NCI-H345 treated with DMSO at 0.1 percent for 48 hours (cell line): ENCODE measurements at regions not wholly inside any gene's neighbourhood (a gene's known extent, or its start where the extent isn't known, plus 50 kb on each side); places are given as distances from the start of the nearest gene placed in this dataset.

Source experiments
- DNase-seq: peaks from one replicate; lab custom pipeline; 2025; ENCODE audit not compliant: unreplicated experiment; lab: John Stamatoyannopoulos, UW

- DNase-seq = no peak
Observed at GRCh38 chr15:38046257-38047051, 112.0 kb downstream of the TMCO5A start.

DNA sequence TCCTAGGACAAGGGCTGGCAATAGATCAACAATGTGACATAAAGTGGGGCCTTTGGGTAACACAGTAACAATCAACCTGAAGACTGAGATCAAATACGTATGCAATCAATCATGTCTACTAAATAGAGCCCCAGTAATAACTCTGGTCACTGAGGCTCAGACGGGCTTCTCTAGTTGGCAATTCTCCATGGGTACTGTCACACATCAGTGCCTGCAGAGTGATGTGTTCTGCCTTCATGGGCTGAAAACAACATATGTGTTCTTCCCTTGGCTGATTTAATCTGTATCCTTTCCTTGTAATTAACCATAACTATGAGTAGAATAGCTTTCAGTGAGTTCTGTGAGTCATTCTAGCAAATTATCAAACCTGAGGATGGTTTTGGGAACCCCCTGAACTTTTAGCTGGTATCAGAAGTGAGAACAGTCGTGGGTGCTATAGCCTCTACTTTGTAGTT is 113.6 kb downstream of the TMCO5A start:
- no peak for DNase-seq

DNA sequence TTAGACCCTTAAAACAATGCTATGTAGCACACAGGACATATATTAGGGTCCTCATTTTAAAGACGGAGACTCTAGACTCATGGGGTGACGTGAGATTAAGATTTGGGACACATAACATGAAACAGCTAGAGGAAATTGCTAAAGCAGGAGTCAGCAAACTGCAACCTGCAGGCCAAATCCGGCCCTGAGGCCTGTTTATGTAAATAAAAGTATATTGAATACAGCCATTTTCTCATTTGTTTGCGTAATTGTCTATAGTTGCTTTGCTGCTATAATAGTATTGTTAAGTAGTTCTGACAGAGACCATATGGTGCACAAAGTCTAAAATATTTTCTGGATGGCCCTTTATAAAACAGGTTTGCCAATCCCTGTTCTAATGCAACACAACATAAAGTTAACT is 115.5 kb downstream of the TMCO5A start:
- no peak for DNase-seq

GRCh38 chr15:38050529-38051448 is 116.3 kb downstream of the TMCO5A start:
- DNase-seq = no peak

- DNase-seq = no peak
Observed at GRCh38 chr15:38053205-38053604, 118.8 kb downstream of the TMCO5A start.

GRCh38 chr15:38053776-38054175 is 119.3 kb downstream of the TMCO5A start:
- no peak for DNase-seq

DNA sequence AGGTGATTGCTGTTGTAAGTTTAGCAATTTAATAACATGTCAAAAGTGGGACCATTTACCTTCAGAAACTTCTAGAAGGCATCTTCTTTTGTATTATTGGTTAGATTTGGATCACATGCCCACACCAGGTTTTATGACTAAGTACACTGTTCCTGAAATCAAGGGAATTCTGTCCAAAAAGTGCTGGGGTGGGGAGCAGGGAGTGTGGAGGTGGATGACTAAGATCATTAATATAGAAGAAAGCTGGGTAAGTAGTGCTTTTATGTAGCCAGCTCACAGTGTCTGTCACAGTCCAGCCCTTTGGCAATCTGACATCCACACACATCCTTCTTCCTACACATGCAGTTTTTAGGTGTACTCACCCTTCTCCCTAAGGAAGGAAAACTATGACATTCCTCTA is 120.0 kb downstream of the TMCO5A start:
- DNase-seq = no peak

DNA sequence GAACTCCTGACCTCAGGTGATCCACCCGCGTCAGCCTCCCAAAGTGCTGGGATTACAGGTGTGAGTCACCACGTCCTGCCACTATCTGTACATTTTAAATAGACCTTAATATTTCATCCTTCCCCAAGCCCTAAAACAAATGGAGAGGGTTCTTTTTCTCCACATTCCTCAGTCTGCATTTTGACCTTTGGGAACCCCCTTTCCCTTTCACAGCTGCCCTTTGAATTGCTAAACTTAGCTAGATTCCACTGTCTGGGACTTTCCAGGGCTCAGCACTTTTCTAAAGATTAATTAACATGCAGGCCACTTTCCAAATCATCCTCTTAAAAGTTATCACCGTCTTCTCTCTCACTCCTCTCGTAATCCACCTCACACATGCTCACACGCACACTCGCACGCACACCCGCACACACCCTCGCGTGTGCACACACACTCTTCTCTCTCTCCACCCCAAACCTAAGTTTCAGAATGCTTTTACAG is 124.2 kb downstream of the TMCO5A start:
- no peak for DNase-seq

DNA sequence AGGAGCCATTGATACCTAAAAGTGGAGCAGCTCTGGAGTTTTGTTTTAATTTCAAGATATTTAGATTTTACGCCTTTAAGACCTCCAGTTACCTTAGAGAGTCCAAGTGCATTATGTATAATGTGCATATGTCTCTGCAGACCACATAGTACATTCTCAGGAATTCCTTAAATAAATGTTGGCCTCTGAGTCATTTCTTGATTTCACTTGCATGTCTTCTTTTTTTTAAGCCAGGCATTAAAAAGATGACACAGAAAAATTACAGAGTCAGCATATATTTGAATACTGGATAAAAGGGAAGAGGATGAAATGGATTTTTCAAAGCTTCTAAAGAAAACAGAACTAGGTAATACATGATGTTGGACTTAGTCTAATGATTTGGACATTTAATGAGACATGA is 125.2 kb downstream of the TMCO5A start:
- no peak for DNase-seq

DNA sequence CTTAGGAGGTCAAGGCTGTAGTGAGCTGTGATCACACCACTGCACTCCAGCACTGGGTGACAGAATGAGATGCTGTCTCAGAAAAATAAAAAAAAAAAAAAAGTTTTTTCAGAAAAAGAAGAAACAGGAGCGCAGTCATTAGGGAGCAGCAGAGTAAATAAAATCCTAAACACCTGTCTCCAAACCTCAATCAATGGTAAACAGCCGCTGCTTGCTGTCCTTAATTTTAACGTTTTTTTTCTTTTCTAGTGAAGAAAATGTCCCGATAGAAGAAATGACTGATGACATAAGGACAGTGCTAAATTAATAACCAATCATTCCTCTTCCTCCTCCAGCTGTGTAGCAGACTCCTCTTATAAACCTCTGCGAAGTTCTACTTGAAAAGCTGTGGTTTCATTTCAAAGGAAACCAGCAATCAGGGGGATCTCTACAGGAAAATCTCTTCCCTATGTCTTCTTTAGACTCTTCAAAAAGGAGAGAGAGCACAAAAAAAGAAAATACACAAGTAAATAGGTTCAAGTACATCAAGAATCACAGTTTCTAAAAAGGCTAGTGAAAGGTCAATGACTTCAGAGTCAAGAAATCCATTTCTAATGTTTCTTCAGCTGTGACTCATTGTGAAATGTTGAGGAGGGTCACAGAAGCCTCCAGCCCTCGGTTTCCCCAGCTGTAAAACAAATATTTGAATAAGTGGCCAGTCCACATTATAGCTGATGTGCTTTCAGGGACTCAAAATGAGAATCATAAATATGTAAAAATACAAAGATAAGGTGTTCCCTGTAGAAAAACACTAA is 127.6 kb downstream of the TMCO5A start:
- DNase-seq = no peak

DNA sequence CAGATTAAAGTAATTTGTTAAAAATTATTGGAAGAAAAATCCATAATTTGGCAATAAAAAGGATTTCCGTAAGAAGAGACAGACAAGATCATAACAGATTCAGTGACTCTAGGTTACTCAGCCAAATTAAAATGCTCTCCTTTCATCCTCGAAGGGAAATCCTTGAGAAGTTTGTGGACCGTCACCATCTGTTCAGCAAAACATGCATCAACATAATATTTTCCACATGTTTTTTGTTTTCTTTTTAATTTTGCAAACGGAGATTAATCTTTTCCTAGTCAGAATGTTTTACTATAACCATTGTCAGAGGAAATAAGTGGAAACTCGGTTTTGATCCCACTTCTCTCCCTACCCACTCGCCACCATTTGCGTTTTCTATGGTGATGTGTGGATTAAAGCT is 128.3 kb downstream of the TMCO5A start:
- no peak for DNase-seq

- no peak for DNase-seq
Observed at GRCh38 chr15:38065721-38066345, 131.4 kb downstream of the TMCO5A start.

DNA sequence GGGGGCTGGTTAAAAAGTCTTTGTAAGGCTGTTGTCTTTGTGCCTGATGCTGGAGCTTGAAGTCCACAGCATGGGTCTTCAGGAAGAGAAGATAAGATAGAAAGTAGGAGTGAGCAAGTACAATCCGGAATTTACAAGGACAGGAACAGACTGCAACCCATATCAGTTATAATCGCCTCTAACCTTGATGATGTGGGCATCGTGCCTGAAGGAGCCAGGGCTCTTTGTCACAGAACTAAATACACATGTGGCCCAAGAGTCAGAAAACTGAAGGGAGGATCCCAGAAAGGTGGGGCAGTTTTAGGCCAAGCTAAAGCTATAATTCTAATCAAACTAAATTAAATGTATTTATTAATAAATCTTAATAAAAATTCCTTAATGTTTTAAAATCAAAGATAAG is 132.2 kb downstream of the TMCO5A start:
- DNase-seq = no peak

- DNase-seq = no peak
Observed at GRCh38 chr15:38068626-38069391, 134.4 kb downstream of the TMCO5A start.

DNA sequence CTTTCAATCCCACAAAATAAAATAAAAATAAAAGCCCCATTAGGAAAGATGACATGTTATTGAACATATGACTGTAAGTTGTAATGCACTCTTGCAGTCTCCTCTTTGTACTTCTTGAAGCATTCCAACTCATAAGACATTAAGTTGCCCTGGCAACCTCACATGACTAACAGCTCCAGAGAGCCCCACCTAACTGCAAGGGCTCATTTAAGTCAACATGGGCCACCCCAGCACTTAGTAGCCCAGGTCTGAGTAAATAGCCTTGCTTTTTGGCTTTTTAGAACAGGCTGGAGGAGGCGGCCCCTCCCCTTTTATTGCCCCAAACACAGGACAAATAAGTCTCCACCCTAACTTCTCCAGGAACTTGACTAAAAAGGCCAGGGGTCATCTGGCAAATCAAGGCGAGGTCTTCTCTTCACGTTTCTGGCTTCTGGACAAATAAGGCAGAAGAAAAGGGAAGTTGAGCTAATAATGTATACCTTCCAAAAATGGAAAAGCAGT is 135.1 kb downstream of the TMCO5A start:
- no peak for DNase-seq

DNA sequence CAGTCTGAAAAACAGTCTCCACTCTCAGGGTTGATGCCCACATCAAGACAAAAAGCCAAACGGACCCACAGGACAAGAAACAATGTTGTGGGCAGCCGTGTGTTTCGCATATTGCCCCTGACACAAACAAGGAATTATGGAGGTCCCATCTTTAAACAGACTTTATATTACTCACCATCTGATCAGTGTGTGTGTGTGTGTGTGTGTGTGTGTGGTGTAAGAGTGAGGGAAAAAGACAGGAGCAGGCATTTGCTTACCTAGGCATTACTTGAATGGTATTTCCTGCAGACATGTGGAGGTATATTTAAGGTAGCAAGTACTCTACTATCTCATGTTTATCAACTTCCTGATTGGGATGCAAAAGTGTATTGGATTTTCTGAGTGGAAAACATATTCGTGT is 136.3 kb downstream of the TMCO5A start:
- no peak for DNase-seq

DNA sequence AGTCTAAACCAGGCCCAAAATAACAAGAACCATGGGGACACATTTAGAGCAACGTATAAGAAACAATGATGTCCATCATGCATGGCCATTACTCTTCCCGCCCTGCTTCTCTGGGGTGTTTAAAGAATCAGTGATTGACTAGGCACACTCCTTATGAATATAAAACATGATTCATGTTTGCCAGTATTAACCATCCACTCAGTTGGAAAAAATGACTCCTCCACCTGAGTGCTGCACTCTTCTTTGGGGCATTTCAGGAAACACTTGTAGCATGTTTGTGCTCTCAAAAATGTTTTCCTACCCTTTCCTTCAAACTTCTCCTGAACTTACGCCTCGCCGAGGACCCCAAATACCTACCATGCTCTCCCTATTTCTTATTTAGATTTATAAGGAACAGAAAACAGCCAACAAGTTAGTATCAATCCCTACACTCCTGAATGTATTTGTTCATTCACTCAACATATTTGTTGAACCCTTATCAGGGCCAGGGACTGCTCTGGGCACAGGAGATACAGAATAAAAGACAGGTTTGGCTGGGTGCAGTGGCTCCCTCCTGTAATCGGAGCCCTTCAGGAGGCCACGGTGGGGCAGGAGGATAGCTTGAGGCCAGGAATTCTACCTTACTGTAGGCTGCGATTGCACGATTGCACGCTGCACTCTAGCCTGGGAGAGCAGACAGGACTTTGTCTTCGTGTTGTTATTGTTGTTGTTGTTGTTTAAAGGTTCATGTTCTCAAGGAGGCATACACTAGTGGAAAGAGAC is 137.0 kb downstream of the TMCO5A start:
- no peak for DNase-seq

DNA sequence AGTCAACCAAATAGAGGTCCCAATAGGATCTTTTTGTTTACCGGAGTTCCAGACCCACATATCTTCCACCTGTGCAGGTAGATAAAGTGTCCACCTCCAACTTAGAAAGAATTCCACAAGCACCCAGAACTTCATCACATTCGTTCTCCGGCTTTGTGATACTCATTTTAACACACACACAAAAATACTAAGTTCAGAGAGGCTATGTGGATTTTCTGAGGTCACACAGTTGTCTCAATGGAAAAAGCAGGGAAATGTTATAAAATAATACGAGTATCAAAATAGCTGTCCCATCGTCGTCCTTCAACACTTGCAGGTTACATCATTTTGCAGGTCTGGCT is 137.5 kb downstream of the TMCO5A start:
- DNase-seq = no peak
